H1 (cell line): ENCODE measurements at regions not wholly inside any gene's neighbourhood (a gene's known extent, or its start where the extent isn't known, plus 50 kb on each side); places are given as distances from the start of the nearest gene placed in this dataset.

Experiments
- CTCF ChIA-PET: fragments of 300-600 bp; sonication (Branson Sonifier 250); formaldehyde crosslinking; loops from one replicate; lab custom pipeline; 2021; ENCODE audit not compliant: partially characterized antibody; lab: Charles Lee
- POLR2A ChIA-PET: fragments of 300-600 bp; sonication (Branson Sonifier 250); formaldehyde crosslinking; loops from one replicate; lab custom pipeline; 2021; ENCODE audit warnings: inconsistent platforms; ENCODE audit not compliant: partially characterized antibody; lab: Charles Lee
- DNase-seq, 2 experiments: peaks; one replicate each; pipeline versions ENCODE4 v3.0.0 to v3.0.0-alpha.2; 2010 to 2022; ENCODE audit warnings: low spot score in 2 of 2, low read depth in 1 of 2, mixed read lengths in 1 of 2
- FAIRE-seq: peaks from 2 replicates; lab custom pipeline; 2011; peaks lifted over from hg19 to GRCh38; lab: Jason Lieb, UNC
- H2AFZ ChIP-seq: 2 replicates; pipeline ENCODE4 v1.8.1; 2012; ENCODE audit warnings: low read length, inconsistent platforms
- H2AK5ac ChIP-seq: 2 replicates; pipeline ENCODE4 v1.6.1; 2013; ENCODE audit warnings: low read depth, low read length
- H2BK120ac ChIP-seq: replicated peaks from 2 replicates; pipeline ENCODE3; 2013; ENCODE audit warnings: low read depth, low read length, inconsistent platforms
- H2BK12ac ChIP-seq: 2 replicates; pipeline ENCODE4 v1.6.1; 2013; ENCODE audit warnings: low read depth, low read length
- H2BK15ac ChIP-seq: 2 replicates; pipeline ENCODE4 v1.6.1; 2013; ENCODE audit warnings: low read length
- H2BK20ac ChIP-seq: 2 replicates; pipeline ENCODE4 v1.6.1; 2013; ENCODE audit warnings: low read length
- H2BK5ac ChIP-seq: 2 replicates; pipeline ENCODE4 v1.6.1; 2013; ENCODE audit warnings: low read depth, low read length
- H3K14ac ChIP-seq: 2 replicates; pipeline ENCODE4 v1.6.1; 2013; ENCODE audit warnings: inconsistent platforms; ENCODE audit not compliant: insufficient read length
- H3K18ac ChIP-seq: 2 replicates; pipeline ENCODE4 v1.6.1; 2013; ENCODE audit warnings: low read length; ENCODE audit errors: extremely low read depth
- H3K23ac ChIP-seq: 2 replicates; pipeline ENCODE4 v1.6.1; 2013; ENCODE audit warnings: inconsistent platforms; ENCODE audit not compliant: insufficient read length
- H3K23me2 ChIP-seq: 2 replicates; pipeline ENCODE4 v1.6.1; 2013; ENCODE audit warnings: low read depth, low read length
- H3K27ac ChIP-seq: 2 replicates; pipeline ENCODE4 v1.6.1; 2011; ENCODE audit warnings: low read depth, low read length, inconsistent platforms
- H3K27me3 ChIP-seq, 4 experiments: replicated peaks in 1 of 4; 1 replicate in 1 of 4; 2 replicates in 3 of 4; pipeline versions ENCODE4 v1.6.1 to v1.8.1; 2011 to 2013; ENCODE audit warnings: low read length in 3 of 4, mild to moderate bottlenecking in 3 of 4, inconsistent platforms in 2 of 4, mixed read lengths in 2 of 4, moderate library complexity in 1 of 4; ENCODE audit not compliant: control insufficient read depth in 3 of 4, insufficient read depth in 3 of 4; ENCODE audit errors: extremely low read depth in 1 of 4
- H3K36me3 ChIP-seq, 4 experiments: 2 replicates each; pipeline versions ENCODE4 v1.6.1 to v1.8.1; 2011 to 2013; ENCODE audit warnings: mild to moderate bottlenecking in 4 of 4, low read length in 3 of 4, moderate library complexity in 2 of 4, control low read depth in 1 of 4, inconsistent platforms in 1 of 4; ENCODE audit not compliant: insufficient read depth in 4 of 4, control insufficient read depth in 2 of 4
- H3K4ac ChIP-seq: replicated peaks from 2 replicates; pipeline ENCODE3; 2013; ENCODE audit warnings: low read length, low read depth, mixed read lengths, inconsistent platforms; ENCODE audit not compliant: insufficient read length
- H3K4me1 ChIP-seq, 4 experiments: replicated peaks in 1 of 4; 1 replicate in 1 of 4; 2 replicates in 3 of 4; pipeline versions ENCODE4 v1.6.1 to v1.8.1; 2011 to 2013; ENCODE audit warnings: low read length in 3 of 4, inconsistent platforms in 2 of 4, mixed read lengths in 1 of 4; ENCODE audit not compliant: insufficient read depth in 4 of 4, control insufficient read depth in 3 of 4
- H3K4me2 ChIP-seq, 2 experiments: 2 replicates each; pipeline versions ENCODE4 v1.6.1 to v1.8.1; 2011 to 2013; ENCODE audit warnings: low read depth in 2 of 2, low read length in 2 of 2, control low read depth in 1 of 2, inconsistent platforms in 1 of 2, mild to moderate bottlenecking in 1 of 2; ENCODE audit not compliant: insufficient read depth in 1 of 2
- H3K4me3 ChIP-seq, 4 experiments: fragments of 200-600, 300-600 bp in 1 of 4; sonication (generic), shearing (Covaris generic), sonication (Bioruptor Twin) in 1 of 4; 2 replicates each; pipeline versions ENCODE4 v1.5.1 to v1.8.1; 2011 to 2016; ENCODE audit warnings: low read length in 4 of 4, low read depth in 3 of 4, control low read depth in 2 of 4, inconsistent platforms in 2 of 4, mild to moderate bottlenecking in 2 of 4, mixed read lengths in 1 of 4, moderate library complexity in 1 of 4; ENCODE audit not compliant: insufficient read depth in 2 of 4; ENCODE audit errors: extremely low read depth in 1 of 4
- H3K56ac ChIP-seq: replicated peaks from 2 replicates; pipeline ENCODE3; 2013; ENCODE audit warnings: low read depth, mild to moderate bottlenecking, mixed read lengths, low read length, inconsistent platforms; ENCODE audit not compliant: insufficient read length
- H3K79me1 ChIP-seq: 2 replicates; pipeline ENCODE4 v1.6.1; 2013; ENCODE audit warnings: low read depth, low read length, control low read depth
- H3K79me2 ChIP-seq, 2 experiments: 2 replicates each; pipeline versions ENCODE4 v1.6.1 to v1.8.1; 2012 to 2013; ENCODE audit warnings: low read length in 2 of 2, mild to moderate bottlenecking in 2 of 2, inconsistent platforms in 1 of 2; ENCODE audit not compliant: insufficient read depth in 2 of 2, control insufficient read depth in 1 of 2
- H3K9ac ChIP-seq, 4 experiments: replicated peaks in 1 of 4; 1 replicate in 1 of 4; 2 replicates in 3 of 4; pipeline versions ENCODE4 v1.6.1 to v1.8.1; 2011 to 2013; ENCODE audit warnings: low read depth in 3 of 4, low read length in 3 of 4, control low read depth in 2 of 4, mild to moderate bottlenecking in 2 of 4, moderate library complexity in 2 of 4, inconsistent platforms in 1 of 4; ENCODE audit errors: extremely low read depth in 1 of 4
- H3K9me3 ChIP-seq, 2 experiments: 2 replicates each; pipeline versions ENCODE4 v1.6.1 to v1.8.1; 2012 to 2013; ENCODE audit warnings: mild to moderate bottlenecking in 2 of 2, moderate library complexity in 2 of 2, control low read depth in 1 of 2, inconsistent platforms in 1 of 2, low read depth in 1 of 2, low read length in 1 of 2, mixed read lengths in 1 of 2; ENCODE audit not compliant: insufficient read depth in 2 of 2
- H4K20me1 ChIP-seq, 2 experiments: replicated peaks in 1 of 2; 2 replicates each; pipeline versions ENCODE3 to v1.8.1; 2011 to 2013; ENCODE audit warnings: inconsistent platforms in 2 of 2, low read length in 2 of 2, mild to moderate bottlenecking in 1 of 2; ENCODE audit not compliant: insufficient read depth in 2 of 2, control insufficient read depth in 1 of 2
- H4K5ac ChIP-seq: 2 replicates; pipeline ENCODE4 v1.6.1; 2013; ENCODE audit warnings: low read length, low read depth, mixed read lengths, inconsistent platforms; ENCODE audit not compliant: insufficient read length
- H4K8ac ChIP-seq: 2 replicates; pipeline ENCODE4 v1.8.0; 2013; ENCODE audit warnings: mild to moderate bottlenecking, moderate library complexity, low read length, inconsistent platforms; ENCODE audit not compliant: insufficient read depth; ENCODE audit errors: extremely low read depth
- H4K91ac ChIP-seq: replicated peaks from 2 replicates; pipeline ENCODE3; 2013; ENCODE audit warnings: low read length, mixed read lengths, inconsistent platforms; ENCODE audit not compliant: insufficient read length
- BCL11A ChIP-seq, 2 experiments: IDR thresholded peaks; one replicate each; pipeline ENCODE4 v1.6.1; 2011; ENCODE audit warnings: low read depth in 2 of 2, low read length in 2 of 2, mild to moderate bottlenecking in 2 of 2
- CEBPB ChIP-seq: IDR thresholded peaks from 2 replicates; pipeline ENCODE4 v1.6.1; 2012; ENCODE audit warnings: low read depth, low read length
- CTCF ChIP-seq, 3 experiments: IDR thresholded peaks; 1 replicate in 2 of 3; 2 replicates in 1 of 3; pipeline versions ENCODE4 v1.5.1 to v1.6.1; 2011; ENCODE audit warnings: low read length in 3 of 3, mild to moderate bottlenecking in 3 of 3, inconsistent platforms in 2 of 3, low read depth in 1 of 3, moderate library complexity in 1 of 3; ENCODE audit not compliant: insufficient read depth in 1 of 3; ENCODE audit errors: control extremely low read depth in 1 of 3
- E2F6 ChIP-seq: IDR thresholded peaks from 2 replicates; pipeline ENCODE4 v1.6.1; 2012; ENCODE audit warnings: inconsistent platforms
- EP300 ChIP-seq, 2 experiments: IDR thresholded peaks; 1 replicate in 1 of 2; 2 replicates in 1 of 2; pipeline ENCODE4 v1.6.1; 2011 to 2012; ENCODE audit warnings: low read depth in 2 of 2, low read length in 2 of 2, mild to moderate bottlenecking in 2 of 2, borderline replicate concordance in 1 of 2, inconsistent platforms in 1 of 2, moderate library complexity in 1 of 2
- FOSL1 ChIP-seq: IDR thresholded peaks from 2 replicates; pipeline ENCODE4 v1.6.1; 2011; ENCODE audit warnings: mild to moderate bottlenecking, low read depth, low read length, moderate library complexity; ENCODE audit not compliant: insufficient read depth
- MAFK ChIP-seq: IDR thresholded peaks from 2 replicates; pipeline ENCODE4 v1.6.1; 2012; ENCODE audit warnings: low read depth, mild to moderate bottlenecking, improper control_type of control experiment, low read length
- POLR2A ChIP-seq, 2 experiments: IDR thresholded peaks; 1 replicate in 1 of 2; 2 replicates in 1 of 2; pipeline ENCODE4 v1.6.1; 2011; ENCODE audit warnings: low read depth in 2 of 2, low read length in 2 of 2, mild to moderate bottlenecking in 2 of 2; ENCODE audit errors: control extremely low read depth in 1 of 2
- RNF2 ChIP-seq: fragments of 200-900, 300-1000 bp; sonication (generic); IDR thresholded peaks from 2 replicates; pipeline ENCODE4 v1.7.1; 2016; ENCODE audit warnings: borderline replicate concordance, low read depth, mild to moderate bottlenecking, antibody characterized with exemption, low read length; ENCODE audit not compliant: poor library complexity, severe bottlenecking; ENCODE audit errors: missing control alignments
- SRF ChIP-seq: IDR thresholded peaks from 2 replicates; pipeline ENCODE4 v1.6.1; 2011; ENCODE audit warnings: mild to moderate bottlenecking, low read depth, low read length, moderate library complexity
- TCF12 ChIP-seq: IDR thresholded peaks from 2 replicates; pipeline ENCODE4 v1.6.1; 2011; ENCODE audit warnings: low read depth, mild to moderate bottlenecking, low read length
- WGBS, 2 experiments: shearing (Covaris generic) in 1 of 2; methylation state at CpG; one replicate each; pipeline versions ENCODE4 v1.1.6 to v1.1.7; 2013 to 2015; ENCODE audit warnings: low lambda C conversion rate in 2 of 2, mixed read lengths in 2 of 2, inconsistent platforms in 1 of 2, low coverage in 1 of 2, missing lambda C conversion rate in 1 of 2; ENCODE audit not compliant: insufficient replicate concordance in 2 of 2, insufficient coverage in 1 of 2, insufficient read length in 1 of 2; ENCODE audit errors: extremely low coverage in 1 of 2, missing lambda C conversion rate in 1 of 2; 5-methylcytosine and 5-hydroxymethylcytosine counted together

- no peak for FAIRE-seq
- H3K79me2 ChIP-seq, result no peaks in the 10 kb centered on the region
- no peak overlapping the region for H2AK5ac ChIP-seq
- H2BK5ac ChIP-seq, result no peak overlapping the region
- H3K23ac ChIP-seq, result no peak overlapping the region
- H3K9ac ChIP-seq, result no peak overlapping the region
- no peak overlapping the region for H3K18ac ChIP-seq
- no peak overlapping the region for H2BK20ac ChIP-seq
- H3K14ac ChIP-seq, result no peak overlapping the region
- H3K4me3 ChIP-seq, result no peak overlapping the region
- ChIA-PET CTCF (interaction anchor here (0.6 to 1.3 kb wide), 4 partner anchors 9 to 128 kb away, joined by 3 to 5 read pairs (median 3); no protein-coding TSS in a partner anchor), POLR2A (interaction anchor here (1.0 to 1.3 kb wide), 2 partner anchors 21 to 24 kb away, joined by 3 read pairs; no protein-coding TSS in a partner anchor)
- no peak overlapping the region for H2AFZ ChIP-seq
- H3K27me3 ChIP-seq, result no peaks in the 10 kb centered on the region
- no peak for DNase-seq
- H4K5ac ChIP-seq, result no peak overlapping the region
- H3K4me2 ChIP-seq, result peak overlapping the region in 1 of 2 experiments; percentile 38; a peak in 1 of 4 replicates
- H3K27ac ChIP-seq, result no peak overlapping the region
- H4K8ac ChIP-seq, result no peak overlapping the region
- H2BK120ac ChIP-seq, result peak overlapping the region; percentile 78
- H2BK12ac ChIP-seq, result no peak overlapping the region
- H3K79me1 ChIP-seq, result no peaks in the 10 kb centered on the region
- peaks cover 0 to 4% (median 1%) of the 10 kb centered on the region in 4 experiments; a peak in 4 of 7 replicates for H3K4me1 ChIP-seq
- H3K56ac ChIP-seq, result no peak overlapping the region
- H3K36me3 ChIP-seq, result no peaks in the 10 kb centered on the region
- no peaks in the 10 kb centered on the region for H4K20me1 ChIP-seq
- H2BK15ac ChIP-seq, result no peak overlapping the region
- H3K23me2 ChIP-seq, result no peaks in the 10 kb centered on the region
- no peak overlapping the region for H4K91ac ChIP-seq
- no peaks in the 10 kb centered on the region for H3K9me3 ChIP-seq
- 60% methylated on average over 6 of the region's 6 CpGs; no CpG with 5 or more reads in 1 of the 2 experiments for WGBS, 2 experiments
- H3K4ac ChIP-seq, result no peak overlapping the region
- TF ChIP-seq EP300 (IDR thresholded peaks at IDR 0.05; ENCODE audit: borderline replicate concordance in 1 of 2, low read depth in 2 of 2, low read length in 2 of 2) (no peak), E2F6 (no peak), BCL11A (IDR thresholded peaks at IDR 0.05; ENCODE audit: low read depth in 2 of 2, low read length in 2 of 2) (no peak), TCF12 (no peak), RNF2 (no peak), CTCF (IDR thresholded peaks at IDR 0.05; ENCODE audit: control extremely low read depth in 1 of 3, insufficient read depth in 1 of 3, low read depth in 1 of 3, low read length in 3 of 3) (no peak), CEBPB (no peak), POLR2A (IDR thresholded peaks at IDR 0.05; ENCODE audit: control extremely low read depth in 1 of 2, low read depth in 2 of 2, low read length in 2 of 2) (no peak), FOSL1 (no peak), MAFK (no peak), SRF (no peak)
Measured at GRCh38 chr5:157944938-157945337, 86.0 kb upstream of the CLINT1 start.
